HepG2 (cell line): ENCODE measurements at regions not wholly inside any gene's neighbourhood (a gene's known extent, or its start where the extent isn't known, plus 50 kb on each side); places are given as distances from the start of the nearest gene placed in this dataset.

Source experiments
- ATAC-seq: fragments of 200-7000 bp; cut with Tn5 transposase; 3 replicates; pipeline ENCODE4 v1.9.1; 2020; ENCODE audit warnings: mild to moderate bottlenecking, moderate library complexity
- BruUV-seq: library from RNA; stranded (reverse); fragments of 400-500 nt; replicated peaks from 2 replicates; lab custom pipeline; 2021; lab: Mats Ljungman, UMichigan
- CTCF ChIA-PET: fragments of 300-600 bp; formaldehyde crosslinking; extraction: SDS; loops from one replicate; lab custom pipeline; 2021; ENCODE audit warnings: low total read pairs, inconsistent platforms, low intra/inter-chr PET ratio; lab: Yijun Ruan, JAX
- POLR2A ChIA-PET: fragments of 350-600 bp; sonication (Branson Sonifier 250); formaldehyde crosslinking; loops from one replicate; lab custom pipeline; 2020; ENCODE audit warnings: antibody characterized with exemption, inconsistent platforms; lab: Yijun Ruan, JAX
- DNase-seq: peaks from one replicate; pipeline ENCODE4 v3.0.0-alpha.2; 2015; ENCODE audit warnings: low spot score
- FAIRE-seq: peaks from 3 replicates; lab custom pipeline; 2011; peaks lifted over from hg19 to GRCh38; lab: Jason Lieb, UNC
- H2AFZ ChIP-seq: one replicate; pipeline ENCODE4 v1.6.1; 2011; ENCODE audit warnings: low read length, inconsistent platforms
- H3K27ac ChIP-seq: fragments of 300-600 bp; 3 replicates; pipeline ENCODE4 v1.8.0; 2011; ENCODE audit warnings: mixed run types, mild to moderate bottlenecking, mixed read lengths, low read length, inconsistent platforms; ENCODE audit not compliant: insufficient read depth; ENCODE audit errors: extremely low read length
- H3K27me3 ChIP-seq, 2 experiments: fragments of 200-600 bp in 1 of 2; 2 replicates in 1 of 2; 3 replicates in 1 of 2; pipeline versions ENCODE4 v1.6.0 to v1.8.0; 2011; ENCODE audit warnings: low read length in 2 of 2, mild to moderate bottlenecking in 2 of 2, moderate library complexity in 2 of 2, inconsistent platforms in 1 of 2; ENCODE audit not compliant: insufficient read depth in 2 of 2, control insufficient read depth in 1 of 2
- H3K36me3 ChIP-seq, 2 experiments: fragments of 200-600 bp in 1 of 2; replicated peaks in 1 of 2; 2 replicates in 1 of 2; 3 replicates in 1 of 2; pipeline versions ENCODE4 v1.5.1 to v1.8.0; 2011; ENCODE audit warnings: low read length in 2 of 2, inconsistent platforms in 1 of 2; ENCODE audit not compliant: insufficient read depth in 2 of 2, control insufficient read depth in 1 of 2
- H3K4me1 ChIP-seq: 2 replicates; pipeline ENCODE4 v1.5.1; 2012; ENCODE audit warnings: low read length, inconsistent platforms; ENCODE audit not compliant: insufficient read depth
- H3K4me2 ChIP-seq: 2 replicates; pipeline ENCODE4 v1.6.0; 2011; ENCODE audit warnings: low read depth, low read length, inconsistent platforms
- H3K4me3 ChIP-seq, 3 experiments: fragments of 200-600 bp in 1 of 3; sonication (generic), shearing (Covaris generic) in 1 of 3; replicated peaks in 1 of 3; 2 replicates each; pipeline ENCODE4 v1.5.1; 2011 to 2016; ENCODE audit warnings: low read length in 3 of 3, inconsistent platforms in 2 of 3, low read depth in 2 of 3, mild to moderate bottlenecking in 2 of 3, control low read depth in 1 of 3, mixed read lengths in 1 of 3; ENCODE audit not compliant: insufficient read depth in 1 of 3
- H3K79me2 ChIP-seq: one replicate; pipeline ENCODE4 v1.6.1; 2011; ENCODE audit warnings: low read length, inconsistent platforms; ENCODE audit not compliant: insufficient read depth
- H3K9ac ChIP-seq: 2 replicates; pipeline ENCODE4 v1.6.0; 2011; ENCODE audit warnings: mild to moderate bottlenecking, low read depth, low read length, inconsistent platforms; ENCODE audit not compliant: insufficient read depth
- H3K9me3 ChIP-seq: 2 replicates; pipeline ENCODE4 v1.5.1; 2012; ENCODE audit warnings: mild to moderate bottlenecking, low read length
- H4K20me1 ChIP-seq: 2 replicates; pipeline ENCODE4 v1.6.0; 2011; ENCODE audit warnings: inconsistent platforms, mild to moderate bottlenecking, low read length, moderate library complexity; ENCODE audit not compliant: insufficient read depth
- ATF1 ChIP-seq: IDR thresholded peaks from 2 replicates; pipeline ENCODE4 v1.6.1; 2016; ENCODE audit warnings: mild to moderate bottlenecking, control low read depth
- CEBPB ChIP-seq: IDR thresholded peaks from 2 replicates; pipeline ENCODE4 v1.6.1; 2011; ENCODE audit warnings: low read depth, low read length, improper control_type of control experiment, borderline replicate concordance
- EED ChIP-seq: sonication (generic); formaldehyde crosslinking; IDR thresholded peaks from 2 replicates; pipeline ENCODE4 v1.5.0; 2020; ENCODE audit warnings: mild to moderate bottlenecking, missing genetic modification reagents
- PHF8 ChIP-seq: sonication (generic); formaldehyde crosslinking; IDR thresholded peaks from 2 replicates; pipeline ENCODE4 v1.5.0; 2020; ENCODE audit warnings: missing genetic modification reagents
- PRMT3 ChIP-seq: sonication (generic); formaldehyde crosslinking; IDR thresholded peaks from 2 replicates; pipeline ENCODE4 v1.8.1; 2022; ENCODE audit warnings: low read depth, mild to moderate bottlenecking, moderate library complexity, missing genetic modification reagents, borderline replicate concordance
- RARG ChIP-seq: sonication (generic); formaldehyde crosslinking; IDR thresholded peaks from 2 replicates; pipeline ENCODE4 v1.4.0; 2020; ENCODE audit warnings: low read depth, mild to moderate bottlenecking, missing genetic modification reagents
- RFXAP ChIP-seq: sonication (generic); formaldehyde crosslinking; IDR thresholded peaks from 2 replicates; pipeline ENCODE4 v1.4.0; 2020; ENCODE audit warnings: missing genetic modification reagents, borderline replicate concordance
- STAT5B ChIP-seq: sonication (generic); formaldehyde crosslinking; IDR thresholded peaks from 2 replicates; pipeline ENCODE4 v1.4.0; 2020; ENCODE audit warnings: missing genetic modification reagents
- ZNF432 ChIP-seq: sonication (generic); formaldehyde crosslinking; IDR thresholded peaks from 2 replicates; pipeline ENCODE4 v1.5.0; 2020; ENCODE audit warnings: missing genetic modification reagents, mild to moderate bottlenecking, borderline replicate concordance
- ZNF569 ChIP-seq: sonication (generic); formaldehyde crosslinking; IDR thresholded peaks from 2 replicates; pipeline ENCODE4 v1.5.0; 2020; ENCODE audit warnings: mild to moderate bottlenecking, missing genetic modification reagents, moderate library complexity, borderline replicate concordance
- ZNF570 ChIP-seq: sonication (generic); formaldehyde crosslinking; IDR thresholded peaks from 2 replicates; pipeline ENCODE4 v1.4.0; 2020; ENCODE audit warnings: mild to moderate bottlenecking, missing genetic modification reagents, borderline replicate concordance
- WGBS: methylation state at CpG from one replicate; pipeline ENCODE4 v1.1.6; 2017; ENCODE audit warnings: low lambda C conversion rate; 5-methylcytosine and 5-hydroxymethylcytosine counted together
- in situ Hi-C: cut with HindIII; loops from 2 replicates; pipeline ENCODE4 v1.10.0; 2017; ENCODE audit warnings: low pct_unique_long_range_greater_than_20kb; ENCODE audit not compliant: extremely low pct_ligation_motif_present
- intact Hi-C: fragments of 100-400 bp; cut with micrococcal nuclease; formaldehyde crosslinking; loops from one replicate; pipeline ENCODE4 v1.10.0; 2022; ENCODE audit not compliant: unreplicated experiment
- TF ChIP-seq, protein P1 (sequence below): sonication (generic); formaldehyde crosslinking; IDR thresholded peaks from 2 replicates; pipeline ENCODE4 v1.4.0; 2020; ENCODE audit warnings: missing genetic modification reagents

GRCh38 chr5:13601112-13601511 lies 343.4 kb downstream of the DNAH5 start:
- ChIA-PET POLR2A (no interaction called here), CTCF (no interaction called here)
- Histone ChIP-seq H3K4me2 (no peak overlapping the region), H2AFZ (no peak overlapping the region), H4K20me1 (no peaks in the 10 kb centered on the region), H3K9ac (no peak overlapping the region), H3K36me3 (no peaks in the 10 kb centered on the region), H3K27ac (no peak overlapping the region), H3K9me3 (peaks cover 78% of the 10 kb centered on the region), H3K4me1 (no peaks in the 10 kb centered on the region), H3K79me2 (no peaks in the 10 kb centered on the region), H3K27me3 (no peaks in the 10 kb centered on the region; a peak in 1 of 5 replicates), H3K4me3 (no peak overlapping the region)
- 40% methylated on average over 1 of the region's 2 CpGs for WGBS
- BruUV-seq: no TSS peak
- DNase-seq (no peak), ATAC-seq (no peak), FAIRE-seq (no peak)
- in situ Hi-C loops: no loop called here
- TF ChIP-seq STAT5B (CRISPR knock-in tag): no peak
- no peak for TF ChIP-seq ZNF570 (CRISPR knock-in tag)
- no peak for TF ChIP-seq PRMT3 (CRISPR knock-in tag)
- no peak for TF ChIP-seq EED (CRISPR knock-in tag)
- no peak for TF ChIP-seq ZNF432 (CRISPR knock-in tag)
- TF ChIP-seq RFXAP: no peak
- TF ChIP-seq ATF1 (CRISPR knock-in tag): no peak
- TF ChIP-seq PHF8 (CRISPR knock-in tag): no peak
- TF ChIP-seq CEBPB: no peak
- TF ChIP-seq ZNF569 (CRISPR knock-in tag): no peak
- no peak for TF ChIP-seq RARG
- TF ChIP-seq, protein P1, sequence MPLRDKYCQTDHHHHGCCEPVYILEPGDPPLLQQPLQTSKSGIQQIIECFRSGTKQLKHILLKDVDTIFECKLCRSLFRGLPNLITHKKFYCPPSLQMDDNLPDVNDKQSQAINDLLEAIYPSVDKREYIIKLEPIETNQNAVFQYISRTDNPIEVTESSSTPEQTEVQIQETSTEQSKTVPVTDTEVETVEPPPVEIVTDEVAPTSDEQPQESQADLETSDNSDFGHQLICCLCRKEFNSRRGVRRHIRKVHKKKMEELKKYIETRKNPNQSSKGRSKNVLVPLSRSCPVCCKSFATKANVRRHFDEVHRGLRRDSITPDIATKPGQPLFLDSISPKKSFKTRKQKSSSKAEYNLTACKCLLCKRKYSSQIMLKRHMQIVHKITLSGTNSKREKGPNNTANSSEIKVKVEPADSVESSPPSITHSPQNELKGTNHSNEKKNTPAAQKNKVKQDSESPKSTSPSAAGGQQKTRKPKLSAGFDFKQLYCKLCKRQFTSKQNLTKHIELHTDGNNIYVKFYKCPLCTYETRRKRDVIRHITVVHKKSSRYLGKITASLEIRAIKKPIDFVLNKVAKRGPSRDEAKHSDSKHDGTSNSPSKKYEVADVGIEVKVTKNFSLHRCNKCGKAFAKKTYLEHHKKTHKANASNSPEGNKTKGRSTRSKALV (CRISPR knock-in tag): no peak
- intact Hi-C loops: no loop called here
